IPS-18a (cell line): ENCODE measurements at regions not wholly inside any gene's neighbourhood (a gene's known extent, or its start where the extent isn't known, plus 50 kb on each side); places are given as distances from the start of the nearest gene placed in this dataset.
"Not testable (repeated sequence)": the region's sequence is repeated elsewhere in the genome, so short reads cannot be mapped to it uniquely, and the experiment has no call there.

Source experiments
- H3K27ac ChIP-seq: one replicate; pipeline ENCODE4 v1.5.1; 2013; ENCODE audit warnings: low read length
- H3K27me3 ChIP-seq: one replicate; pipeline ENCODE4 v1.6.1; 2013; ENCODE audit warnings: mild to moderate bottlenecking, low read length; ENCODE audit not compliant: control insufficient read depth, insufficient read depth
- H3K36me3 ChIP-seq: one replicate; pipeline ENCODE4 v1.6.1; 2013; ENCODE audit warnings: low read depth, low read length; ENCODE audit not compliant: control insufficient read depth
- H3K4me1 ChIP-seq: one replicate; pipeline ENCODE4 v1.6.1; 2013; ENCODE audit warnings: low read depth, low read length; ENCODE audit not compliant: control insufficient read depth
- H3K4me3 ChIP-seq: one replicate; pipeline ENCODE4 v1.5.1; 2013; ENCODE audit warnings: low read length
- H3K9ac ChIP-seq: one replicate; pipeline ENCODE4 v1.6.1; 2013; ENCODE audit warnings: mild to moderate bottlenecking, low read length, moderate library complexity
- H3K9me3 ChIP-seq: one replicate; pipeline ENCODE4 v1.6.1; 2013; ENCODE audit warnings: low read depth, low read length; ENCODE audit not compliant: control insufficient read depth

DNA sequence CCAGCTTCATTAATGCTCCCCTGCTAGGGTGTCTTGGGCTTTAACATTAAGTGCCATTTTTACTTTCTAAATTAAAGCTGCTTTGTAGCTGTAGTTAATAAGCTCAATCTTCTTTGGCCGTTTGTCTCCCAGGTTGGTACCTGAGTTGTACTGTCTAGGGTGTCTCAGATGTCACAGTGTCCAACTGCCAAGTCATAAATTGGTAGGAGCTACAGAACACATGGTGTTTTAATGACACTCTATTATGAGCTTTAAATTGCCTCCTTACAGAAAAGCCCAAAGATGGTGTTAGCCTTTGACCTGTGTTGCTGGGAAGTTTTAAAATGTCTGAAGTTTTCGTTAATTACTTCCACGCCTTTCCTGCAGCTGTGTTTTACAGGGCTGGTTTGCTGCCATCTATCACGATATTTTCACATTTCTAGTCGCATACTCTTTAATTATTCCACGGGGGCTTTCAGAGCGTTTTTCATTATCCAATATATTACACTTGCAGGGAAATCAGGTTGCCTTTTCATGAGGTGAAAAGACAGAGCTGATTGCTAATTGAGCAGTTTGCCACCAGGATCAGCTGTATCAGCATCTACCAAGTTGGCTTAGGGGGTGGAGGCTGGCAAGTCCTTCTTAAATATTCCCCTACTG lies 247.8 kb upstream of the PLPP4 start:
- Histone ChIP-seq H3K4me1 (no peaks in the 10 kb centered on the region), H3K27me3 (no peaks in the 10 kb centered on the region), H3K36me3 (no peaks in the 10 kb centered on the region)

DNA sequence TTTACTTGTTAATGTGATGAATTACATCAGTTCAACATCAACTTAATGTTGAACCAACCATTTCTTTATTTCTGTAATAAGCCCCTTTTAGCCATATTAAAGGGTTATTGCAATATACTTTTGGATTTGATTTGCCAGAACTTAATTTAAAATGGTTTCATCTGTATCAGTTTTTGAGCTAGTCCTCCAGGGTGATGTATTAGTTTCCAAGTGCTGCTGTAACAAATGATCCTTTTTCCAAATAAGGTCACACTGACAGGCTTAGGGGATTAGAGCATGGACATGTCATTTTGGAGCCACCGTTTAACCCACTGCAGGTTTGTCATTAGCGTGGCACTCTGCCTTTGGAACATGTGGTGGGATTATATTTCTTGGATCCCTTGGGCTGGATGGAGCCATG lies 244.8 kb upstream of the PLPP4 start:
- Histone ChIP-seq H3K4me1 (no peaks in the 10 kb centered on the region), H3K4me3 (no peak overlapping the region), H3K9me3 (peaks cover 4% of the 10 kb centered on the region), H3K27ac (no peak overlapping the region), H3K36me3 (no peaks in the 10 kb centered on the region), H3K9ac (no peak overlapping the region), H3K27me3 (no peaks in the 10 kb centered on the region)

More for the DNA sequence above, 247.8 kb upstream of the PLPP4 start:
- H3K9me3 ChIP-seq: peaks cover 4% of the 10 kb centered on the region
- no peak overlapping the region for H3K9ac ChIP-seq
- no peak overlapping the region for H3K4me3 ChIP-seq
- H3K27ac ChIP-seq: no peak overlapping the region

DNA sequence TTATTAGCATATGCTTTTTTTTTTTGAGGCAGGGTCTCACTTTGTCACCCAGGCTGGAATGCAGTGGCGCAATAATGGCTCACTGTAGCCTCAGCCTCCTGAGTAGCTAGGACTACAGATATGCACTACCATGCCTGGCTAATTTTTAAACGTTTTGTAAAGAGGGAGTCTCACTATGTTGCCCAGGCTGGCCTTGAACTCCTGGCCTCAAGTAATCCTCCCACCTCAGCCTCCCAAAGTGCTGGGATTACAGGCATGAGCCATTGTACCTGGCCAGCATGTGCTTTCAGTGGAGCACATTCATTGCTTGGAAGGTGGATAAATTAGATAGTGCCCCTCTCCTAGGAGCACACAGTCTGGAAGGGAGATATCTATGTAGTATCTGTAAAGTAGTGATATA lies 243.7 kb upstream of the PLPP4 start:
- H3K9me3 ChIP-seq, H3K9ac ChIP-seq, H3K36me3 ChIP-seq, H3K4me1 ChIP-seq, H3K27ac ChIP-seq, H3K27me3 ChIP-seq, H3K4me3 ChIP-seq: not testable (repeated sequence)

DNA sequence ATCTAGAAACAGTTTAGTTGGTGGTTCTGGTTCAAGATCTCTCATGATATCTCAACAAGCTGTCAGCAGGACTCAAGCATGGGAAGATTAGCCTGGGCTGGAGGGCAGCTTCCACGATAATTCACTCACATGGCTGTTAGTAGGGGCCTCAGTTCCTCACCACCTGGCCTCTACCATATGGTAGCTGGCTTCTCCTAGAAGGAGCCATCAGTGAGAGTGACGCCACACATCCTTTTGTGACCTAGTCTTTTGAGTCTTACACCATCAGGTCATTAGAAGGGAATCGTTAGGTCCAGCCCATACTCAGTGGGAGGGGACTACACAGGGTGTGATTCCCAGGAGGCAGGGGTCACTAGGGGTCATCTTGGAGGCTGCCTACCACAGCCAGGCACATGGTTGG lies 239.3 kb upstream of the PLPP4 start:
- Histone ChIP-seq H3K27me3 (no peaks in the 10 kb centered on the region), H3K36me3 (no peaks in the 10 kb centered on the region), H3K9me3 (peaks cover under 1% of the 10 kb centered on the region), H3K4me3 (no peak overlapping the region), H3K9ac (no peak overlapping the region), H3K27ac (no peak overlapping the region), H3K4me1 (no peaks in the 10 kb centered on the region)

DNA sequence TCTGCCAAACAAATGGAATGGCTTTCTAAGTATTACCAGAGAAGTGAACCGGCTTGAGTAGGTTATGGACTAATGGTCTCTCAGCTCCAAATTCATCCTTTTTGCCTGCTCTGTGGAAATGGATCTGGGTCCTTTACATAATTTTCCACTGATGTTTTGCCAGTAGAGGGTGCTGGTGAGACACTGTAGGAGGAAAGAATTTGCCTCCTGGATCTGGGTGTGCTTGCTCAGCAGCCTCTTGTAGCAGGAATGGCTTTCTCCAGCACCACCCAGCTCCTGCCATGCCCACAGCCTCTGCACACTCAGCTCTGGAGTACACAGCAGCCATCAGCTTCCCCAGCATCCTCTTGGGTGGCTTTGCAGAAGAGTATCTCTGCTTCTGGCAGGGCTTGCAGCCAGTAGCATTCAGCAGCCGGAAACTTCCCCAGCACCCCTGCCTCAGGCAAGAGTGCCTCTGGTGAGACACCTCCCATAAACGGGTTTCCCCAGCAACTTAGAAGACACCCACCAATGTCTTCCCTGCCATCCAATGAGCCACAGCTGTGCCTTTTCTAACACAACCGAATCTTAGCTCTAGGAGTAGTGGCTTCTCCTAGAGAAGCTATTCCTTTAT lies 235.0 kb upstream of the PLPP4 start:
- Histone ChIP-seq H3K4me3 (no peak overlapping the region), H3K36me3 (no peaks in the 10 kb centered on the region), H3K4me1 (no peaks in the 10 kb centered on the region), H3K9me3 (no peaks in the 10 kb centered on the region), H3K27me3 (no peaks in the 10 kb centered on the region), H3K9ac (no peak overlapping the region), H3K27ac (no peak overlapping the region)

DNA sequence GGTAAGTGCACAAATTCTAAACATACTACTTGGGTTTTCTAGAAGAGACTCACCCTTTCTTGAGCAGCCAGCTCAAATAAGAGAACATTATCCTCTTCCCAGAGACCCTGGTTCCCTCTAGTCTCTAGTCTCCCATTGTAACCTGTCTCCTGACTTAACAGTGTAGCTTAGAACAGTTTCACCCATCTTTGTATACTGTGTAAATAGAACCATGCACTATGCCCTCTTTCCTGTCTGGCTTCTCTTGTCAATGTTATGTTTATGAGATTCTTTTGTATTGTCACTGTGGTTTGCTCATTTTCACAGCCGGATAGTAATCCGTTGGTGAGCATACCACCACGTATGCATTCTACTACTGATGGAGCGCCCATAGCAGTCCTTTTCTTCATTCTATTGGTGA lies 227.4 kb upstream of the PLPP4 start:
- H3K4me1 ChIP-seq: no peaks in the 10 kb centered on the region
- H3K4me3 ChIP-seq: no peak overlapping the region
- H3K9me3 ChIP-seq: no peaks in the 10 kb centered on the region
- H3K27ac ChIP-seq: no peak overlapping the region
- no peak overlapping the region for H3K9ac ChIP-seq
- H3K27me3 ChIP-seq: no peaks in the 10 kb centered on the region
- no peaks in the 10 kb centered on the region for H3K36me3 ChIP-seq

DNA sequence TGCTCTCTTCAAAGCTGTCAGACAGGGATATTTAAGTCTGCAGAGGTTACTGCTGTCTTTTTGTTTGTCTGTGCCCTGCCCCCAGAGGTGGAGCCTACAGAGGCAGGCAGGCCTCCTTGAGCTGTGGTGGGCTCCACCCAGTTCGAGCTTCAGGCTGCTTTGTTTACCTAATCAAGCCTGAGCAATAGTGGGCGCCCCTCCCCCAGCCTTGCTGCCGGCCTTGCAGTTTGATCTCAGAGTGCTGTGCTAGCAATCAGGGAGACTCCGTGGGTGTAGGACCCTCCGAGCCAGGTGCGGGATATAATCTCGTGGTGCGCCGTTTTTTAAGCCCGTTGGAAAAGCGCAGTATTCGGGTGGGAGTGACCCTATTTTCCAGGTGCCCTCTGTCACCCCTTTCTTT lies 217.3 kb upstream of the PLPP4 start:
- H3K4me3 ChIP-seq, H3K9me3 ChIP-seq, H3K9ac ChIP-seq, H3K36me3 ChIP-seq, H3K27ac ChIP-seq, H3K4me1 ChIP-seq: not testable (repeated sequence)
- peaks cover 11% of the 10 kb centered on the region for H3K27me3 ChIP-seq

DNA sequence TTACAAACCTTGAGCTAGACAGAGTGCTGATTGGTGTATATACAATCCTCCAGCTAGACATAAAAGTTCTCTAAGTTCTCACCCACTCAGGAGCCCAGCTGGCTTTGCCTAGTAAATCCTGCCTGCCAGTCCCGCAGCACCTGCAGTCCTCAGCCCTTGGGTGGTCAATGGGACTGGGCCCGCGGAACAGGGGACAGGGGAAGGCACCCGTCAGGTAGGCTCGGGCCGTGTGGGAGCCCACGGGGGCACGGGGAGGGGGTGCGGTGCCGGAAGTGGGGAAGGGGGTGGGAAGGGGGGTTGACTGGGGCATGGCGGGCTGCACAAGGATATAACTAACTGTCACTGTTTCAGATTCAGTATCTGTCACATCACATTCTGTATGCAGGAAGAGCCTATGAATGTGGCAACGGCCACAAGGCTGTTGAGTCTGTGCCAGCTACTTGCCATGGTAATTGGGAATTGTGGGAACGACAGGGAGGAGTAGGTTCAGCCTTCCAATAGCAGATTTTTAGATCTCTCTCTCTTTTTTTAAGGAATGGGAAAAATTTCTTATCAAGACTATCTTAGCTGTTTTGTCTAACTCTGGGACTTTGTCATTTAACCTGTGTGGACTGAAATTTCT lies 205.1 kb upstream of the PLPP4 start:
- H3K27me3 ChIP-seq: no peaks in the 10 kb centered on the region
- no peaks in the 10 kb centered on the region for H3K9me3 ChIP-seq
- H3K4me1 ChIP-seq: no peaks in the 10 kb centered on the region
- H3K36me3 ChIP-seq: no peaks in the 10 kb centered on the region
- H3K4me3 ChIP-seq: no peak overlapping the region
- H3K9ac ChIP-seq: no peak overlapping the region
- no peak overlapping the region for H3K27ac ChIP-seq

DNA sequence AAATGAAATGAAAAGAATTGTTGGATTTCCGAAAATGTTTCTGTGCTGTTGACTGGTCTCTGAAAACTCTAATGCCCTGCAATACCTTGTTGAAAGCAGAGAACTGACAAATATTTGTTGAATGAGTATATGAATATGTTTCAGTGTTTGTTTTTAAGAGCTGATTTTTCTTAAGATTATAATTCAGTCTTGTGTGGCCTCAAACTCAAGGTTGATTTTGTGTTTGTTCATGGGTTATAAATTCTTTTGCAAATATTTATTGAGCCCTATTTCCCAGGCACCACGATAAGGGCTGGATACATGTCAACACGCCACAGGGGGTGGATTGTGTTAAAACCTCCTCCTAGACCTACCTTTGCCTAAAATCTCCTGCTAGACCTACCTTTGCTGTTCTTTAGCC lies 203.9 kb upstream of the PLPP4 start:
- Histone ChIP-seq H3K27me3 (no peaks in the 10 kb centered on the region), H3K36me3 (no peaks in the 10 kb centered on the region), H3K4me3 (no peak overlapping the region), H3K27ac (no peak overlapping the region), H3K9ac (no peak overlapping the region), H3K4me1 (no peaks in the 10 kb centered on the region), H3K9me3 (no peaks in the 10 kb centered on the region)

DNA sequence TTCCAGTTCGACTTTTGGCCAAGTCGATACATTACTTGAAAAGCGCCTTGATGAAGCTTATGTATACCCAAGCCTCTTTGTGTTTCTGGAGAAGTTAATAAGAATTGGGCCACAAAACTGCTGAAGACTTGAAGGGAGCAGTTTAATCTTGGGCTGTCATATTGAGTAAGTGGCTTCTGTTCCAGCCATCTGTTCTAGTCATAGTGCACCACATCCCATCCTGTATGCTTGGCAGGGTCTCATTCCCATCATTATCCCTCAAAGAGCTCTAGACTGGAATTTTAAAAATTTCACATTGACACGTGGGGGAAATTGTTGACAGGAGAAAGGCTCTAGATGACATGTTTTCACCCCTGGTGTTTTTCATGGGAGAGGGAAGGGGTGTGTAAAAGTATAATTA lies 196.6 kb upstream of the PLPP4 start:
- no peak overlapping the region for H3K4me3 ChIP-seq
- H3K27ac ChIP-seq: no peak overlapping the region
- no peak overlapping the region for H3K9ac ChIP-seq
- H3K36me3 ChIP-seq: no peaks in the 10 kb centered on the region
- H3K27me3 ChIP-seq: no peaks in the 10 kb centered on the region
- no peaks in the 10 kb centered on the region for H3K9me3 ChIP-seq
- H3K4me1 ChIP-seq: no peaks in the 10 kb centered on the region

DNA sequence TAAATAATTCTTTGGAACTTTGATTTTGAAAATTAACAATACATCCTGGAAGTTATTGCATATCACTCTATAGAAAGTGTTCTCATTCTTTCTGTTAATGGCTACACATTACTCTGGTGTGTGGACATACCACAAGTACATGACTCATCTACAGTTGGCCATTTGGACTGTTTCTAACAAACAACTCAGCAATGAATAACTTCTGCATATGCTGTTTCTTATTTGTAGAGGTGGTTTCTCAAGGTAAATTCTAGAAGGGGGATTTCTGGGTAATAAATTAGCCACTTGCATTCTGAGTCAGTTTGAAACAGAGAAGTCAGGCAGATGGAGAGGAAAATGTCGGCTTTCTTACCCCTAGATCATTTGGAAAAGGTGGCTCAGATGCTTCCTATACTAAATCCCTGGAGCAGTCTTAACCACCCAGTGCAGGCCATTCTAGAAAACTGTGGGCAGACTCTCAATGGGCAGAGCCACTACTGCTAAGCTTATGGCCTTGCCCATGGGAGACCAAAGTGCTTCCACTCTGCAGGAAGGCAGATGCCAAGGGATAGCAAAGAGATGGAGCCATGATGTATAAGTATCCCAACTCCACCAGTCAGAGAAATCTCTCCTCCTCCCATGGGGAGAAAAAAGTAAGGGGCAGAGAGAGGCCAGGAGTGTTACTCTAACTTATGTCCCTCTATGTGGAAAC lies 194.0 kb upstream of the PLPP4 start:
- H3K4me3 ChIP-seq: no peak overlapping the region
- H3K4me1 ChIP-seq: no peaks in the 10 kb centered on the region
- H3K9ac ChIP-seq: no peak overlapping the region
- H3K9me3 ChIP-seq: peaks cover 5% of the 10 kb centered on the region
- H3K36me3 ChIP-seq: no peaks in the 10 kb centered on the region
- H3K27me3 ChIP-seq: no peaks in the 10 kb centered on the region
- no peak overlapping the region for H3K27ac ChIP-seq
